ENCODE measurements at regions not wholly inside any gene's neighbourhood (a gene's known extent, or its start where the extent isn't known, plus 50 kb on each side); places are given as distances from the start of the nearest gene placed in this dataset.

- H3K27ac ChIP-seq = no peak overlapping the region
- TF ChIP-seq CTCF (conservative IDR thresholded peaks at IDR 0.05) = no peak
These were observed 682.7 kb upstream of the ARGLU1 start for GRCh38 chr13:107250628-107251027.

DNA sequence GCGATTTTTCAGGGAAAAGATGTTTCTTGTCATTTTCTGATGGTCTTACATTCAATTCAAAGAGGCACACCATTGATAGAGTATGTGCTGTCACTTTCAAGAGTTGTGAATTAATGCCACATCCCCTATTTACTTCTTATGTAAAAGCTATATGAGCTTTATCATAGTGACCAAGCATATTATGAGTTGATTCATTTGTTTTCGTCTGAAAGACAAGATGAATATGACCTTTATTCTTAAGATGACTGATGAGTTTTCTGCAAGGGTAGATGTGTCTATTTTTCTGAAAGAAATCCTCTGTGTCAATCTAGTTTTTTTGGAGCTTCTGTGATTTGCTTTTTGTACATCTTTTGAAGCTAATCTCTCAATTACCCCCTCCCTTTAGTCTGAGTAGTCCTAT, 676.3 kb upstream of the ARGLU1 start:
- no peak for TF ChIP-seq CTCF (conservative IDR thresholded peaks at IDR 0.05)
- no peak overlapping the region for H3K27ac ChIP-seq

- no peak overlapping the region for H3K27ac ChIP-seq
- no peak for TF ChIP-seq CTCF (conservative IDR thresholded peaks at IDR 0.05)
These were observed 674.2 kb upstream of the ARGLU1 start for GRCh38 chr13:107242138-107242537.

- no peak overlapping the region for H3K27ac ChIP-seq
- no peak for TF ChIP-seq CTCF (conservative IDR thresholded peaks at IDR 0.05)
These were observed 673.4 kb upstream of the ARGLU1 start for GRCh38 chr13:107241381-107241780.

GRCh38 chr13:107239213-107239612, 671.3 kb upstream of the ARGLU1 start:
- no peak overlapping the region for H3K27ac ChIP-seq
- no peak for TF ChIP-seq CTCF (conservative IDR thresholded peaks at IDR 0.05)

GRCh38 chr13:107238262-107238981, 670.5 kb upstream of the ARGLU1 start:
- no peak for TF ChIP-seq CTCF (conservative IDR thresholded peaks at IDR 0.05)
- H3K27ac ChIP-seq = no peak overlapping the region

GRCh38 chr13:107234319-107235073, 666.6 kb upstream of the ARGLU1 start:
- no peak overlapping the region for H3K27ac ChIP-seq
- no peak for TF ChIP-seq CTCF (conservative IDR thresholded peaks at IDR 0.05)

All from VCaP (cell line).